WTC11 (cell line): ENCODE measurements at regions not wholly inside any gene's neighbourhood (a gene's known extent, or its start where the extent isn't known, plus 50 kb on each side); places are given as distances from the start of the nearest gene placed in this dataset.

ENCODE experiments used
- FOXJ3 ChIP-seq: sonication (generic); formaldehyde crosslinking; IDR thresholded peaks from 2 replicates; pipeline ENCODE4 v1.9.0; 2021; ENCODE audit warnings: missing genetic modification reagents, mild to moderate bottlenecking, borderline replicate concordance
- TF ChIP-seq, protein P1 (sequence below): fragments of 200-600 bp; IDR thresholded peaks from 2 replicates; pipeline ENCODE4 v1.8.0; 2022; ENCODE audit warnings: antibody characterized with exemption

DNA sequence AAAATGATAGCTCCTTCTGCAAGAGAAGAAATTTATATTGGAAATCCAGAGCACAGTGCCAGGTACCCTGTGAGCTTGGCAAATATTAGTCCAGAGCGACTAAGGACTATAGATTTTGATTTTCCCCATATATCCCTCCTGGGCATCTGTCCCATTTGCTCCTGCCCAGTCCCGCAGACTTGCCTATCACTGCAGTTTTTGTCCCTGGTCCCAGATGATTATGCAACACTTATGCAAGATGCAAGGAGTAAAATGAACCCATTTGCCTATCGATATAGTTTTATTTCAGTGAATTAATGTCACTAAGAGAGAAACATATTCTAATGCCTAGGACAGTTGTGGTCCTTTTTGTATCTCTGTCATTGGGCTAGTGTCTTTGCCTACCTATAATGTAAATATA is 215.9 kb upstream of the BMP4 start:
- TF ChIP-seq, protein P1, sequence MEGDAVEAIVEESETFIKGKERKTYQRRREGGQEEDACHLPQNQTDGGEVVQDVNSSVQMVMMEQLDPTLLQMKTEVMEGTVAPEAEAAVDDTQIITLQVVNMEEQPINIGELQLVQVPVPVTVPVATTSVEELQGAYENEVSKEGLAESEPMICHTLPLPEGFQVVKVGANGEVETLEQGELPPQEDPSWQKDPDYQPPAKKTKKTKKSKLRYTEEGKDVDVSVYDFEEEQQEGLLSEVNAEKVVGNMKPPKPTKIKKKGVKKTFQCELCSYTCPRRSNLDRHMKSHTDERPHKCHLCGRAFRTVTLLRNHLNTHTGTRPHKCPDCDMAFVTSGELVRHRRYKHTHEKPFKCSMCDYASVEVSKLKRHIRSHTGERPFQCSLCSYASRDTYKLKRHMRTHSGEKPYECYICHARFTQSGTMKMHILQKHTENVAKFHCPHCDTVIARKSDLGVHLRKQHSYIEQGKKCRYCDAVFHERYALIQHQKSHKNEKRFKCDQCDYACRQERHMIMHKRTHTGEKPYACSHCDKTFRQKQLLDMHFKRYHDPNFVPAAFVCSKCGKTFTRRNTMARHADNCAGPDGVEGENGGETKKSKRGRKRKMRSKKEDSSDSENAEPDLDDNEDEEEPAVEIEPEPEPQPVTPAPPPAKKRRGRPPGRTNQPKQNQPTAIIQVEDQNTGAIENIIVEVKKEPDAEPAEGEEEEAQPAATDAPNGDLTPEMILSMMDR, result no peak
- TF ChIP-seq FOXJ3, result no peak
